ENCODE measurements at regions not wholly inside any gene's neighbourhood (a gene's known extent, or its start where the extent isn't known, plus 50 kb on each side); places are given as distances from the start of the nearest gene placed in this dataset.

DNA sequence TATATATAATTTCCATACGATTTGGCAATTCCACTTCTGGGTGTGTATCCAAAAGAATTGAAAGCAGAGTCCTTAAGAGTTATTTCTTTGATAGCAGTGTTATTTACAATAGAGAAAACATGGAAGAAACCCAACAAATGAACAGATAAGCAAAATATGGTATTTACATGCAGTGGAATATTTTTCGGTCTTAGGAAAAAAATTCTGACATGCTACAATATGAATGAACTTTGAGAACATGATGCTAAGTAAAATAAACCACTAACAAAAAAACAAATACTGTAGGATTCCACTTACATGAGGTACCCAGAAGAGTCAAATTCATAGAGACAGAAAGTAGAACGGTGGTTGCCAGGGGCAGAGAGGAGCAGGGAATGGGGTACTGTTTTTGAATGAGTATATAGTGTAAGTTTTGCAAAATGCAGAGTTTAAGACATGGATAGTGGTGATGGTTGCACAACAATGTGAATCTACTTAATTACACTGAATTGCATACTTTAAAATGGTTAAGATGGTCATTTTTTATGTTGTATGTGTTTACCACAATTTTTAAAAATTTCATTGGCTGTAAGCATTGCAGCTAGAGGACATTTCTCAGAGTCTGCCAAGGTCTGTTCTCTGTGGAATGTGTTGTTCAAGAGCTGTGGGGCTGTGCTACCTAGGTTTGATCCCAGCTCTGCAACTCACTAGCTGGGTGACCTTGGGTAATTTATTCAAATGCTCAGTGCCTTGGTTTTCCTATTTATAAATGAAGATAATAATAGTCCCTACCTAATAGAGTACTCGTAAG, 122.1 kb downstream of the MEX3B start:
- TF ChIP-seq CTCF (IDR thresholded peaks at IDR 0.05) (no peak), EZH2phosphoT487 (IDR thresholded peaks at IDR 0.05) (no peak), EZH2 (IDR thresholded peaks at IDR 0.05) (no peak)

Data from neural progenitor cell (in vitro differentiated cells).